ENCODE measurements at regions not wholly inside any gene's neighbourhood (a gene's known extent, or its start where the extent isn't known, plus 50 kb on each side); places are given as distances from the start of the nearest gene placed in this dataset.
"Not testable (repeated sequence)": the region's sequence is repeated elsewhere in the genome, so short reads cannot be mapped to it uniquely, and the experiment has no call there.

GRCh38 chrX:117653396-117653795 is 463.2 kb downstream of the KLHL13 start:
- DNase-seq = no peak

DNA sequence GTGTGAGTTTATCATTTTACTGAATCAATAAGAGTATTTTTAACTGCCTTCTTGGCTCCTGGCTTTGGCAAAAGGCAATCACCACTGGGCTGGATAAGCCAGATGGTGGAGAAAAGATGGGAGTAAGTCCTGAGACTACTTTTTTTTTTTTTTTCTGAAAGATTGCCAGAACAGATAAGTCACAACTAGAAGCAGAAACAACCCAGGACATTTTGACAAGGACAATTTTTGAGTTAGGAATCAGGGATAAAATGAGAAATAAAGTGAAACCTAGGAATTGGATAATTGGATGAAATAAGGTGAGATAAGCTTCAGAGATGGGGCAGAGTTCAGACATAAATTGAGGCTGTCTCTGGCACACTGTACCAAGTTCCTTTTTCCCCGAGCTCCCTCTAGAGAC is 471.0 kb downstream of the KLHL13 start:
- no peak for DNase-seq

DNA sequence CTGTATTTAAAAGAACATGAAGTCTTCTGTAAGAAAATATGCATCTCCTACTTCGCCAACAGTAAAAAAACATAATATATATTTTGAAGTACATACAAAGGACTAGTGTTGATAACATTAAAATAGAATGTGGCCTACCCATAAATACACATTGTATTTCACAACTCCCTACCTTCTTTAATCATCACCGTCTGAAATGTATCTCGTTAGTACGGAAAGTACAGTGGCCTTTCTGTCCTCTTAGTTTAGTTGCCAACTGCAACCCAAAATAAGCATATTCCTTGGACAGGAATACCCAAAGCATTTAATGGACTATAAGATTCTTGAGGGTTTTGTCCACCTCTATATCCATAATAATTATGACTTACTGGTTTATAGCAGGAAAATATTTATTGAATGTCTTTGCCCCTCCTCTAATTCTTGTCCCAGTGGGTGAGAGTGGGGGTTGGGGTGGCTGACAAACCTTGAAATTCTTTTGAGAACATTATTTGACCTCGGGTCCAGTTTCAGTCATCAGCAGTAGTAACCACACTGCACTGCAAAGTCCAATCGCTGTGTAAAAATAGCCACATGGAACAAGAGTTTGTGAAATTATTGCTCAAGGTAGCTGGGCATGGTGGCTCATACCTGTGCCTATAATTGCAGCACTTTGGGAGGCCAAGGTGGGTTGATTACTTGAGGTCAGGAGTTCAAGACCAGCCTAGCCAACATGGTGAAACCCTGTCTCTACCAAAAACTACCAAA is 474.5 kb downstream of the KLHL13 start:
- no peak for DNase-seq

DNA sequence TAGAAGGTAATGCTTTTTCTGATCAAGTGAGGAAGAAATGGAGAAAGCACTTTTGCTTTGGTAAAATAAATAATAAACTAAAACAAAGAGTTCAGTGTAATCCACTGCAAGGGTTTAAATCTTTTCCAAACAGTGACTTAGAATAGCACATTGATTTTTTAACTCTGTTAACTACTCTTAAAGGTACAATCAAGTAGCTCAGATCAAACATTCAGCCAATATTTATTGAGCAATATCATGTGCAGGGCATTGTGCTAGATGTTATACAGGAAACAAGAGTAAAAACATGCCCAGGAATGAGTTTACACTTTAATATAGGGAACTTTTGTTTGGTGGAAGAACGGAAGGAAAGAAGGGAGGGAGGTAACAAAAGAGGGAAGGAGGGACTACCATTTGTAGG is 479.8 kb downstream of the KLHL13 start:
- no peak for DNase-seq

DNA sequence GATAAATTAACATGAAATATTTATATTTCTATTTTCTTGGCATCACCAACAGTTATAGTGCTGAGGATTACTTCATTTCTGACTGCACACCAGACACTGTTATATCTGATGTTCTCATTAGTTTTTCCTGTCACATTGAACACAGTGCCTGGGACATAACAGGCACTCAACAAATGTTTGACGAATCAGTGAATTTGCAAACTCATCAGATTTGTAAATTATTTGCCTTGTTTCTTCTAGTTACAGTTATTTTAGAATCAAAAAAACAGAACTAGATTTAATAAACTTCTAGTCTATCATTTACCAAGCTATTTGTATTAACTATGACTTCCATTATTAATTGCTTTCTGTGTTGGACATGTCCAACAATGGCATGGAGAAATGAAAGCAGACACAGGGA is 483.3 kb downstream of the KLHL13 start:
- no peak for DNase-seq

DNA sequence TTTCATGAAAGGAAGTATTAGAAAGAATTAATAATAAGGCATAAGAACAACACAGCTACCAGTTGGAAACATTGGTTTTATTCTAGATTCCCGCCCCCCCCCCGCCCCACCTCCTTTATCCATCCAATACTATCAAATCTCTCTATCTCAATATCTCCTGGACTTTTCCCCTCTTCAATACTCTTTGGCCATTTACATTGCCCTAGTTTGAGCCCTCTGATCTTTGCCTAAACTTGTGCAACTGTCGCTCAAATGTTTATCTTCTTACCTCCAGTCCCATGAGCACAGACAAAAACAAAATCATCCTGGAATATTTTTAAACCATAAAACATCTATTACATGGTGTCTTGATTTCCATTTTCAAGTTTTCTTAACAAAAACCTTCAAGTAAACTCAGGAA is 488.2 kb downstream of the KLHL13 start:
- no peak for DNase-seq

DNA sequence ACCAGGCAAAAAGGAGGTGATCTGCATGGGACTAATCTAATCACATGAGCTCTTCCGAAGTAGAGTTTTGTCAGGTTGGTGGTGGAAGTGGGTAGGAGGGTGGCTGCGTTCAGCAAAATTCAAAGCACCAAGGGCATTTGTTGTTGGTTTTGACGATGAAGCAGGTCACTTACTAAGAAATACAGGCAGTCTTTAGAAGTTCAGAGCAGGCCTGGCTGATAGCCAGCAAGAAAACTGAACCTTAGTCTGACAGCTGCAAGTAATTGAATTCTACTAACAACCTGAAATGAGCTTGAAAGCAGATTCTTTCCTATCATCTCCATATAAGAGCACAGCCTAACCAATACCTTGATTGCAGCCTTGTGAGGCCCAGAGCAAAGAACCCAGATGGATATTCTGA is 505.8 kb downstream of the KLHL13 start:
- no peak for DNase-seq

- DNase-seq = no peak
Measured at GRCh38 chrX:117610049-117610448, 506.6 kb downstream of the KLHL13 start.

DNA sequence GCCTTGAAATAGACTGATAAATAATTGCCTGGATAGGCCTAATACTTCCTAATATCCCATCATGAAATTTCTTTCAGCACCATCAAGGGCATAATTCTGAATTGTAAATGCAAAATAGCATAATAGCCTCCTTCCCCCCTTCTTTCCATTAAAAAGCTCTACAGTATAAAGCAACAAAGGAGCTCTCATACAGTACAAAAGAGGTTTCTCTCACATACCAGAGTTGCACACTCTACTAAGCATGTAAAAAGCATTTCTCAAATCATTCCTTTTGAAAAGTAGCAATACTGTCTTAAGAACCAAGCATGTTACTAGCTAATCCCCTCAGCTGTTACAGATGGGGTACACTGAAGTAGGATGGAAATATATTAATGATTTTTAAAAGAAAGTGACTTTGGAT is 509.0 kb downstream of the KLHL13 start:
- no peak for DNase-seq

DNA sequence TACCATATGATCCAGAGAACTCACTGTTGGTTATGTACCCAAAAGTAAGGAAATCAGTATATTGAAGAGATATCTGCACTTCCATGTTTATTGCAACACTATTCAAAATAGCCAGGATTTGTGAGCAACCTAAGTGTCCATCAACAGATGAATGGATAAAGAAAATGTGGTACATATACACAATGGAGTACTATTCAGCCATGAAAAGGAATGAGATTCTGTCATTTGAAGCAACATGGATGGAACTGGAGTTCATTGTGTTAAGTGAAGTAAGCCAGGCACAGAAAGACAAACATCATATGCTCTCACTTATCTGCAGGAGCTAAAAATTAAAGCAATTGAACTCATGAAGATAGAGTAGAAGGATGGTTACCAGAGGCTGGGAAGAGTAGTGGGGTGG is 510.5 kb downstream of the KLHL13 start:
- not testable (repeated sequence) for DNase-seq

- no peak for DNase-seq
Measured at GRCh38 chrX:117570160-117570559, 546.5 kb downstream of the KLHL13 start.

- DNase-seq = no peak
Measured at GRCh38 chrX:117568238-117568637, 548.4 kb downstream of the KLHL13 start.

- no peak for DNase-seq
Measured at GRCh38 chrX:117543885-117544284, 572.7 kb downstream of the KLHL13 start.

DNA sequence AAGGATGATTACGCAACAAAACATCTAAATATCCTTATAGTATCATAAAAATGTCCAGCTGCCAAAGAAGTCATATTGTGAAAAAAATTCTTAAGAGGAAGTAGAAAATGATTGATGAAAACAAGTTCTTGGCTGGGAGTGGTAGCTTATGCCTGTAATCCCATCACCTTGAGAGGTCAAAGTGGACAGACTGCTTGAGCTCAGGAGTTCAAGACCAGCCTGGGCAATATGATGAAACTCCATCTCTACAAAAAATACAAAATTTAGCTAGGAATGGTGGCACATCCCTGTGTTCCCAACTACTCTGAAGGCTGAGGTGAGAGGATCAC is 577.6 kb downstream of the KLHL13 start:
- DNase-seq = no peak

DNA sequence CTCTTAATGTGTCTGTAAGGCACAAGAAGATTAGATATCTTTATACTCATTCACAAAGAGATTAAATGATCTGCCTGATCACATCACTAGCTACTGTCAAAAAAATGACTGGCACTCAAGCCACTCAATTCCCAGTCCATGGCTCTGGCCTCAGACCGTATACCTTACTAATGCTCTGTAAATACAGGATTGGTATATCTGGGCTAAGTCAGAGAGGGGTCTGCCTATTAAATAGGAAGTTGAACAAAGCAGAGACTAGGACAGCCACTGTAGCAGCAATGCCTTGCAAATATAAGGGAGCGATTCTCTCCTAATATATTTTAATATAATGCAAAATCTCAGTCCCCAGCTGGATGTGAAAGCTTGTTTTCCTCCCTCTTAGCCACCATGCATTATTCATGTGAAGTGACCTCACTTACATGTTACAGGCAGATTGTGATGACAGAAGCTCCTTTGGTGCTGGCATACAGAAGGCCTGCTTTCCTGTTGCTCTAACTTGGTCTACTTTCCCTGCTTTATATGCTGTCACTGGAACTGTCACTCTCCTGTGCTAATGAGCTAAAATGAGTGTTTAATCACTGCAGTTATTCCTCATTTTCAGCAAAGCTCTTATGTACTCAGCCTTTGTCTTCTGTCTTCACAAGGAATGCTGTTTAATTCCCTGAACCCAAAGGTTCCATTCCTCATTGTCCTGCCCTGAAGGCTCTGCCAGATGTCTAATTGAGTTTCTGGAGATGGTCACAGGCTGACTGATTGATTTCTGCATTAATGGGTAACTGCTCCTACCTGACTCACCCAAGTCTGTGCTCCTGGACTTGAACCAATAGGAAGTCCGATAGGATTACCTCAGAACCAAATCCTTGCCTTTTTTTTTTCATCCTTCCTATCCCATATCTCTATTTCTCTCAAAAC is 578.2 kb downstream of the KLHL13 start:
- DNase-seq = peak in 2 of 14 donors; percentile 3 to 27

- no peak for DNase-seq
Measured at GRCh38 chrX:117532339-117532738, 584.3 kb downstream of the KLHL13 start.

DNA sequence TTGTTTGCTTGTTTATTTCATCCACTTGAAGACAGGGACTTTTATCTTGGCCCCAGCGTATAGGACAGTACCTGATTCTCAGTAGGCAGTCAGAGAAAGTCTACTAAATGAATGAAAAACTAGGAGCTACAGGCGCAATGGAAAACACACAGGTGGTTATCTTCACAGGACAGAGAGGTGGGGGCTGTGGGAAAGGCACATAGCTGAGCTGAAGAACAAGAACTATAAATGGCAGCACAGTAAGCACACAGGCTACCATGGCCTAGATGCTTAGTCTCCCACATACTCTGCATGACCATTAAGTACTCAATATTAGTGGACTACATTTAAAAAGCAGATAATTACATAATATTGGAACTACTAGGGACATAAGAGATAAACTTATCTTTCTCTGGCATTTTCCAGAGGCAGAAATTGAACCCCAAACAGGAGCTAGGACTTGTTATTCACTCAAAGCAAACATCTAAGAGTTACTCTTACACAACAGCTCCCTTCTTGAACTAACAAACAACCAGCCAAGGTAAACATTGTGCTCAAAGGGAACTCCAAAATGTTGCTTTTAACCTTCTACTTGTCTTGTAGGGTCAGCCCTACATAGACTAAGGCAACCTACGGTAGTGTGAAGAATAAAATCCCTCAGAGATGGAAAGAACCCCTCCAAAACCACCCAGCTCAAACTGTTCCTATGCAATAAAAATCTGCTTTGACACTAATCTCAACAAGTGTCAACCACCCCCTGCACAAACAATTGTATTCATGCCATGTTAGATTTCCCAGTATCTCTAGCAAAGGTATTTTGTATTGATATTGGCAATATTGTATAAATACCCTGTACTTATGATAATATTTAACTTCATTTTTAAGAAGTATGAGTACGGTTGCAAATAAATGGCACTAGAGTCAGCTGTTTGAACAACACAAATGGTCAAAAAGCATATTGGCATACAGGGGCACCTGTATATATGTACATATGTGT is 593.6 kb downstream of the KLHL13 start:
- DNase-seq = no peak

GRCh38 chrX:117517994-117518393 is 598.6 kb downstream of the KLHL13 start:
- no peak for DNase-seq

DNA sequence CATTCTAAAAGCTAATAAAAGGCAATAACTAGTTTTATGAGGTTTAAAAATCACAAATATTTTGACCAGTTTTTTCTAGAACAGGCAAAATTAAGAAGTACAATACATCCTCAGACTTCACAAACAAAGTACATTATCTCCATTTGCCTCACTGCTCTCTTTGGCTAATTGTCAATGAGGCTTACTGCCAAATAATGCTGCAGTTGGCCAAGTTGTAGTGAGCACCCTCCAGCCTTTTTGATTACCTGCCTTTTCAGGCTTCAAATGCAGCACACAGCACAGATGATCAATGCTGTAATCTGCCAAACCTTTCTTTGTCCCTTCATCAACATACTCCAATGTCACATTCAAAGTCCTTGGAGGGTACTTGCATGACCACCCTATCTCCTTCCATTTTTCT is 605.2 kb downstream of the KLHL13 start:
- DNase-seq = no peak

DNA sequence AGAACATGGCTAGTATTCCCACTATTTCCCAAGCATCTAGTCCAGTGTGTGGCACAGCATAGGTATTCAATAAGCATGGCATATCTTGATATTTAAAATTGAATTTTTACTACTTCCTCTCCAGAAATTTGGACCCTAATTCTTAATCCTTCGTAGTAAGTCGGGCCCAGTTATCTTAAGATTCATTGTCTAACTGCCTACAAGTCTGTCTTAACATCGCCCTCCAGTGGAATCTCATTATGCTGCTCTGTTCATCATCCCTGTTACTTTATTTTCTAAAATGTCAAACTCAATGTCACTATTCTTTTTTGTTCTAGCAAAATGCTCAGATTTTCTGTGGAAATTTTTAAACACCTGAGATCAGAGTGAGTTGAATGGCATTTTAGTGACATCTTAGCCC is 606.2 kb downstream of the KLHL13 start:
- DNase-seq = no peak

DNA sequence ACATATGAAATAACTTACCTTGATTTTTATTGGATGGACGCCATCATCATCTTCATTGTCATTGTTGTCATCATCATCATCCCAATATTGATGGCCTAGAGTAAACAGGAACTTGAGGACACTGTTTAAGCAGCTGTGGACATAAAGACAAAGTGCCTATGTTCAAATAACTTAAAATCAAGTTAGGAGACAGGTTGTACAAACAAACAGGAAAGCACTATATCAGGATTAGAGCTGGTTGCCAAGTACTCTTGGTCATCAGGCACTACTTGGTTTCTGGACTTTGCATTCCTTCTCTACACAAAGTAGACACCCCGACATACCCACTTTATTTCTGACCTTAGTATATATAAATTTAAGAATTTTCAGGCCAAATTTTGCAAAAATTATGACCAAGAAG is 608.6 kb downstream of the KLHL13 start:
- no peak for DNase-seq

DNA sequence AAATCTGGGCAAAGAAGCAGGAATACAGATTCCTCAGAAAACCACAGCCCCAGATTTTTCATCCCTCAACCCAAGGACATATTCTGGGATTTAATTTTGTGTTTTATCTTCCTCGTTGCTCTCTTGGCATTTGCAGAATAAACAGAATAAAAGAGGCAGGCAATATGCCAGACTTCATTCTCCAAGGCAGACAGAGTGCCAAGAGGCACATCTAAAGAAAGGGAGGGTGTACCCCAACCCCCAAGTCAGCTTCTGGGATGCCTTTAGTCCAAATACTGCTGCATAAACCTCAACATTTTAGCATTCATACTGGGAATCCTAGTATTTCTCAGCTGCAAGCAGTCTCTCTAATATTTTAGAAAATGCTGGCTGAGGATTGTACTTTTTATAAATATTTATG is 629.2 kb downstream of the KLHL13 start:
- DNase-seq = no peak

GRCh38 chrX:117483950-117484349 is 632.7 kb downstream of the KLHL13 start:
- no peak for DNase-seq
